ENCODE measurements at regions not wholly inside any gene's neighbourhood (a gene's known extent, or its start where the extent isn't known, plus 50 kb on each side); places are given as distances from the start of the nearest gene placed in this dataset.

GRCh38 chr11:79950741-79951140 lies 509.9 kb upstream of the TENM4 start (continued):
- TF ChIP-seq BRD4 (CRISPR knock-in tag; IDR thresholded peaks at IDR 0.05) (no peak), ZNF550 (CRISPR knock-in tag; IDR thresholded peaks at IDR 0.05; ENCODE audit: borderline replicate concordance) (no peak), ZNF83 (CRISPR knock-in tag; IDR thresholded peaks at IDR 0.05; ENCODE audit: borderline replicate concordance) (no peak), SOX5 (CRISPR knock-in tag; IDR thresholded peaks at IDR 0.05; ENCODE audit: borderline replicate concordance) (no peak), SNRNP70 (IDR thresholded peaks at IDR 0.05; ENCODE audit: low read depth, low read length) (no peak), ZNF644 (CRISPR knock-in tag; IDR thresholded peaks at IDR 0.05; ENCODE audit: low read depth) (no peak), HNF4A (CRISPR knock-in tag; IDR thresholded peaks at IDR 0.05) (no peak), ZNF407 (CRISPR knock-in tag; IDR thresholded peaks at IDR 0.05; ENCODE audit: not compliant biosample characterization) (no peak), FOXO4 (CRISPR knock-in tag; conservative IDR thresholded peaks at IDR 0.05) (no peak), ZNF484 (CRISPR knock-in tag; IDR thresholded peaks at IDR 0.05; ENCODE audit: borderline replicate concordance, low read depth) (no peak), ZNF724P (CRISPR knock-in tag; IDR thresholded peaks at IDR 0.05; ENCODE audit: borderline replicate concordance) (no peak)
